ENCODE measurements at regions not wholly inside any gene's neighbourhood (a gene's known extent, or its start where the extent isn't known, plus 50 kb on each side); places are given as distances from the start of the nearest gene placed in this dataset.

DNA sequence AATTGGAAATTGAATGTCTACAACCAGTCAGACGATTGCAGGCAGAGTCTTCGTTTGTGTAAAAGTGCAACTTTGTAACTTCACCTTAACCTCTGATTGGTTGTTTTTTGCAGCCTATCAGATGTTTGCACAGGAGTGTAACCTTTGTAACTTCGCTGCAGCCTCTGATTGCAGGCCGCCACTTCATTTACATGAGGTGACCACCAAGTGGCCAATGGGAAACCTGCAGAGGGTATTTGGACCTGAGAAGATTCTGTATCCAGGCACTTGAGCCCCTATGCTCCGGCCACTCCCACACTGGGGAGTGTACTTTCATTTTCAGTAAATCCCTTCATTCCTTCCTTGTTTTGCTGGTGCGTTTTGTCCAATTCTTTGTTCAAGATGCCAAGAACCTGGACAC is 68.1 kb upstream of the PFN2 start:
- DNase-seq (ENCODE audit: missing footprints) (no peak), ATAC-seq (no peak)
- intact Hi-C loops (cut with DNase I): no loop called here

DNA sequence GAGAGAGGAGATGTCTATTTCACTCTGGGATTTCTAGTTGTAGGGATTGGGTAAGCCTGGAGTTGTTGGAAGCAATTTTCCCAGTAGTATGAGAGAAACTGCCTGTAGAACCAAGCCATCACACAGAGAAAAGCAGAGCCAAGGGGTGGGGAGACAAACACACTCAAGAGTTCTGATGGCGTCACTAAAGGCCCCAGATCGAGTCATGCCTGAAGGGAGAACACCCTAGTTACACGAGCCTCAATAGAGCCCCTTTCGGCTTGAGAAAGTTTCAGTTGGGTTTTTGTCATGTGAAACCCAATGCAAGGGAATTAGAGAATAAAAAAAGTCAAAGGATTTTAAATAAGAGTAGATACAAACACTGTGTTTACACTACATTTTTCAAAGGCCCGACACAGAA is 66.1 kb upstream of the PFN2 start:
- ATAC-seq (no peak), DNase-seq (ENCODE audit: missing footprints) (no peak)
- intact Hi-C loops (cut with DNase I): no loop called here

DNA sequence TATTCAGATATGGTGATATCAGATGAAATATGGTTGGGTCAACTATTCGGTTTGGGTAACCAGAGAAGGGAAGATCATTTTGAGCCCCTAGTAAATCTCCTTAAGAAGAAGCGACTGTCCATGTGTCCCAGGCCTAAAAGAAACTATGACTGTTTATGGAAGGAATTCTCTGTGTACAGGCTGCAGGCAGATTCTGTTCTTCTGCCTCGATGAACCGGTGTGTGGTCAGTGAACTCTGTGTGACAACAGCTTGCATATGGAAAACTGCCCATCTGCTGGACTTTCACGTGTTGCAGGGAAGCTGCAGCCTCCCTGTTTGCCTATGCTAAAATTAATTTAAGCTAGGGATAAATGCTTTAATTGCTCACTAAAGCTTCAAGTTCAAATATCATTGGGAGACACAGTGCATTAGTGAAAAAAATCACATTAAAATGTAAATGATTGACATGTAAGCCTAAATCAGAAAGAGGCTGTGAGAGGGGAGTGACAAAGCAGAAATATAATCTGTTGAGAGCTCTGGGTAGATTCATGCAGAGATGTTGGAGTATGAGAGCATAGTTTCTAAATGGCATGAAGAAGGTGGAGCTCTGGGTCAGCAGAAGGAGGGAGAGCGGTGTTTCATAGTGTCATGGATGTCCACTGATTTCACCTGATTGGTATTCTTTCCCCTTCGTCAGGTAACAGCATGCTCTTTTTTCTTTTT is 65.4 kb upstream of the PFN2 start:
- ATAC-seq (no peak), DNase-seq (ENCODE audit: missing footprints) (no peak)
- intact Hi-C loops (cut with DNase I): no loop called here

DNA sequence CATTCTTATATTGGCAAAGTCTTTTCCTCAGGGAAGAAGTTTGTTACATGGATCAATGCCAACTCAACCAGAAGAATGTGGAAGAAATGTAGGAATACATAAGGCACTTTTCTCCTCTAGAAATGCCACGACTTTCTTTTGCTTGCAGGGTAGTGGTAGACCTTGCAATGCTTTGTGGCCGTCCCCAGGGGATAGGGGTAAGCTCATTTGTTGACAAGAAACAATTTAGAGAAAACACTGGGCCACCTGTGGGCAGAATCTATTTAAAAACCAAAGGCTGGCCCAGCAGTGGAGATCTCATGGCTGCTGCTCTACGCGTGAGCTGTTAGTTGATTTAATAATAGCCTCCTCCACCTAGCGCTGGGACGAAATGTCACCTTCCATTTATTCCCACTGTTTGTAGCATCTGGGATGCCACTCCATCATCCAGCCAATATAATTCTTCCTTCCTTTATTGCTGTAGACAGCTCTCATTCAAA is 64.6 kb upstream of the PFN2 start:
- DNase-seq (ENCODE audit: missing footprints) (no peak), ATAC-seq (no peak)
- intact Hi-C loops (cut with DNase I): no loop called here

DNA sequence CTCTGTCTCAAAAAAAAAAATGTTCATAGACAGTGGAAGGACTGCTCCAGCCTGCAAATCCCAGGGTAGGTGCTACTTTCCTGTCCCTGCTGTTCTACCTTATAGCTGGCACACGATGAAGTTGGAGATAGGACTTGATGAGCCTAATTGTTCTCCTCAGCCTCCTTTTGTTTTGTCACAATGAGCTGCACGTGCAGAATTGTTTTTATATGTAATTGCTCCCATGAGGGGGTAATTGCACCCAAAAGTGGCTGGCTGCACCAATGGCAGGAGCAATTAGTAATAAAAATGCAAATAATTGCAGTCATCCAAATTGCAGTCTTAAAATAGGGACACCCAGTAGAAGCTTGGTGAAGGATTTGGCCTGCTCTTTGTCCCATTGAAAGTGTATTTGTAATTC is 63.0 kb upstream of the PFN2 start:
- DNase-seq (ENCODE audit: missing footprints) (no peak), ATAC-seq (no peak)
- intact Hi-C loops (cut with DNase I): no loop called here

DNA sequence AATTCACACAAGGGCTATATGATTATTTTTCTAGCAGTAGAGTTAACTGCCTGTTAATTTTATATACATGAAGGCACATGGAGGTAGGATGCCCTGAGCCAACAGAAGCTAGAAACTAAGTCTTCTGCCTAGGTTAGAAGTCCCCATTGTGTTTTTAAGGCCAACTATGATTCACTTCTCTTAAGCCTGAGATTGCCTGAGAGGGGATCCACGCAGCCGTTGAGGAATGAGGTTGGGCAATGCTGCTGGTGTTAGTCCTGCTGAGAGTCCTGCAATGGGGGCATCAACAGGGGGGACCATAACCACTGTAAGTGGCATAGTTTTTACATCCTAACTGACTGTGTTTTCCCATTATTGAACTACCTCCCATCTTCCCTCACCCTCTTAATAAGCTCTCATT is 60.1 kb upstream of the PFN2 start:
- intact Hi-C loops (cut with DNase I): no loop called here
- DNase-seq (ENCODE audit: missing footprints) (no peak), ATAC-seq (no peak)

DNA sequence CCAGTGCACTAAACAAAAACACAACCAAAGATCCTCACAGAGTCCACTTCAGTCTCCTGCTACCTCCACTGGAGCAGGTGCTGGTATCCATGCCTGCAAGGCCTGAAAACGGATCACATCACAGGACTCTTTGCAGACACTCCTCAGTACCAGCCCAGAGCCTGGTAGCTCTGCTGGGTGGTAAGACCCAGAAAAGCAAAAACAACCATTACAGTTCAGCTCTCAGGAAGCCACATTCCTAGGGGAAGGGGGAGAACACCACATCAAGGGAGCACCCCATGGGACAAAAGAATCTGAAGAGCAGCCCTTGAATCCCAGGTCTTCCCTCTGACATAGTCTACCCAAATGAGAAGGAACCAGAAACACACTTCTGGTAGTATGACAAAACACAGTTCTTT is 52.5 kb upstream of the PFN2 start:
- ATAC-seq: no peak
- DNase-seq (ENCODE audit: missing footprints): no peak
- intact Hi-C loops (cut with DNase I): no loop called here

DNA sequence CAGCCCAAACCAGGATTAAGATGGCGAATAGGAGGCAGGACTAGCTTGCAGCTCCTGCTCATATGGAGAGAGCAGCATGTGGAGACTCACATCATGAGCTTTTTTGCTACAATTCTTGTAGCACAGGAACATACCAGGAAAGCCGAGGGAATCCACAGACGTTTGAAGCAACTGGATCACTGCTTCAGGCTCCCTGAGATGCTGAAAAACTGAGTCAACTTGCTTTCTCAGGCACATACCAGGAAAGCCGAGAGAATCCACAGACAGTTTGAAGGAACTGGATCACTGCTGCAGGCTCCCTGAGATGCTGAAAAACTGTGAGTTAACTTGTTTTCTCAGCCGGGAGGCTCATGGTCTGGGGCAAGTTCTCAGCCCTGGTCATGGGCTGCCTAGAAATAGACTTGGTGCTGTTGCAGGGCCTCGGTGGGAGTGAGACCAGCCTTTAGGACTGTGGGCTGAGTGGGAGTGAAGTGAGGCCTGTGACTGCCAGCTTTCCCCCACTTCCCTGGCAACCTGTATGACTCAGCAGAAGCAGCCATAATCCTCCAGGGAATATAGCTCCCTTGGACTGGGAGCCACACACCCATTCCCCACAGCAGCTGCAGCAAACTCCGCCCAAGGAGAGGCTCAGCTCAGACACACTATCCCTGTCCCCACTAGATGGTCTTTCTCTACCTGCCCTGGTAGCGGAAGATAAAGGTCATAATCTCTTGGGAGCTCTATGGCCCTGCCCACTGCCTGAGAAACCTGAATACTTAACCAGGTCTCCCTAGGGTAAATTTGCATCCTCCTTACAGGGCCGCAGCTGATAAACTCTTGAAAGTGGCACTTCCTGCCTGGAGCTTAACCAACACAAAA is 51.9 kb upstream of the PFN2 start:
- intact Hi-C loops (cut with DNase I): no loop called here
- DNase-seq (ENCODE audit: missing footprints) (no peak), ATAC-seq (no peak)

DNA sequence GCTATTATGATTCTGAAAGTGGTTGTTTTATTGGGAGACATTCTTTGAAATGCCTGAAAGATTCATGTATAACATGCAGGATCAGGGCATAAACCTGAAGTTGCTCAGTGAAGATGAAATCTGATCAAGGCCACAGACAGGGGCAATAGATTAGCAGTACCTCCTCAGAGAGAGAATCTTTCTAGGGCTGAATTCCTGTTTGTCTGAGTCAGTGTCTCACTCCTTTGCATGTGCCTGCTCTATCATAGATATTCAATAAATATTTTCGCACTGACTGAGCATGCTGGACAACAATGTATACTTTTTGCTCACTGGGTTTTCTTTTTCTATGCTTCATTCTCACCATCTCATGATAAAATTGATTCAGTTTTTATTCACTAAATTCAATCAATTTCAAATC is 49.8 kb upstream of the PFN2 start:
- DNase-seq (ENCODE audit: missing footprints) (no peak), ATAC-seq (no peak)
- intact Hi-C loops (cut with DNase I): no loop called here
